ENCODE measurements at regions not wholly inside any gene's neighbourhood (a gene's known extent, or its start where the extent isn't known, plus 50 kb on each side); places are given as distances from the start of the nearest gene placed in this dataset.
"Not testable (repeated sequence)": the region's sequence is repeated elsewhere in the genome, so short reads cannot be mapped to it uniquely, and the experiment has no call there.

GRCh38 chr2:109727929-109728447, 66.1 kb upstream of the RGPD5 start:
- BruUV-seq (replicated peaks), result no TSS peak
- Histone ChIP-seq H3K4me2 (ENCODE audit: low read length) (no peak overlapping the region), H3K79me2 (ENCODE audit: insufficient read depth, low read length) (no peaks in the 10 kb centered on the region), H3K4me3 (replicated peaks in 1 of 2; ENCODE audit: low read depth in 1 of 2, low read length in 2 of 2) (no peak overlapping the region), H3K9me2 (ENCODE audit: insufficient read depth) (no peaks in the 10 kb centered on the region), H3K4me1 (ENCODE audit: control insufficient read depth in 1 of 2, insufficient read depth in 2 of 2, low read length in 2 of 2) (no peaks in the 10 kb centered on the region), H3K9ac (ENCODE audit: low read length) (no peak overlapping the region), H3K36me3 (ENCODE audit: control insufficient read depth in 1 of 2, insufficient read depth in 2 of 2, low read length in 2 of 2) (no peaks in the 10 kb centered on the region), H3K27me3 (ENCODE audit: insufficient read depth, low read length) (no peaks in the 10 kb centered on the region), H4K20me1 (ENCODE audit: insufficient read depth) (no peaks in the 10 kb centered on the region), H2AFZ (ENCODE audit: low read depth, low read length, poor library complexity, severe bottlenecking) (no peak overlapping the region), H3K9me3 (ENCODE audit: control insufficient read depth in 1 of 2, insufficient read depth in 1 of 2, low read depth in 1 of 2, low read length in 2 of 2) (peaks cover 0 to 3% of the 10 kb centered on the region in 2 experiments; a peak in 1 of 4 replicates), H3K27ac (ENCODE audit: low read depth, low read length) (no peak overlapping the region)
- ChIA-PET POLR2A (no interaction called here), CTCF (no interaction called here), RAD21 (ENCODE audit: low non-redundant PET in 1 of 2, low total read pairs in 2 of 2, uncharacterized antibody in 2 of 2, unreplicated experiment in 2 of 2) (no interaction called here)
- ATAC-seq (no peak), DNase-seq (ENCODE audit: low read depth, low spot score) (no peak)
- intact Hi-C loops (cut with micrococcal nuclease), result no loop called here
- TF ChIP-seq REST (IDR thresholded peaks at IDR 0.05; ENCODE audit: low read depth) (no peak), CEBPB (IDR thresholded peaks at IDR 0.05; ENCODE audit: low read depth) (no peak), ZBTB33 (IDR thresholded peaks at IDR 0.05; ENCODE audit: extremely low read depth, insufficient replicate concordance, low read length) (no peak), RAD21 (IDR thresholded peaks at IDR 0.05; ENCODE audit: low read depth) (no peak), SRF (IDR thresholded peaks at IDR 0.05; ENCODE audit: low read depth) (no peak)

GRCh38 chr2:109733746-109734145, 60.4 kb upstream of the RGPD5 start:
- DNase-seq (ENCODE audit: low read depth, low spot score); H3K4me1 ChIP-seq (ENCODE audit: control insufficient read depth in 1 of 2, insufficient read depth in 2 of 2, low read length in 2 of 2); intact Hi-C loops (cut with micrococcal nuclease); H4K20me1 ChIP-seq (ENCODE audit: insufficient read depth); H3K79me2 ChIP-seq (ENCODE audit: insufficient read depth, low read length); H3K9ac ChIP-seq (ENCODE audit: low read length); BruUV-seq (replicated peaks); H3K36me3 ChIP-seq (ENCODE audit: control insufficient read depth in 1 of 2, insufficient read depth in 2 of 2, low read length in 2 of 2); RAD21 ChIA-PET (ENCODE audit: low non-redundant PET in 1 of 2, low total read pairs in 2 of 2, uncharacterized antibody in 2 of 2, unreplicated experiment in 2 of 2); H3K4me2 ChIP-seq (ENCODE audit: low read length); H3K27me3 ChIP-seq (ENCODE audit: insufficient read depth, low read length); H3K27ac ChIP-seq (ENCODE audit: low read depth, low read length); H3K9me2 ChIP-seq (ENCODE audit: insufficient read depth); H2AFZ ChIP-seq (ENCODE audit: low read depth, low read length, poor library complexity, severe bottlenecking); H3K4me3 ChIP-seq (replicated peaks in 1 of 2; ENCODE audit: low read depth in 1 of 2, low read length in 2 of 2); H3K9me3 ChIP-seq (ENCODE audit: control insufficient read depth in 1 of 2, insufficient read depth in 1 of 2, low read depth in 1 of 2, low read length in 2 of 2); CTCF ChIA-PET; POLR2A ChIA-PET; ATAC-seq: not testable (repeated sequence)
